Gastroesophageal sphincter (tissue), 4 donors: ENCODE measurements at regions not wholly inside any gene's neighbourhood (a gene's known extent, or its start where the extent isn't known, plus 50 kb on each side); places are given as distances from the start of the nearest gene placed in this dataset.

Experiments
- ATAC-seq: fragments of 150-250 bp; one replicate; pipeline ENCODE4 v1.9.1; 2016; ENCODE audit warnings: mild to moderate bottlenecking, moderate library complexity
- H3K27ac ChIP-seq, 4 donors: fragments of 200-600 bp; sonication (generic) in 3 of 4; 1 replicate in 3 of 4; 2 replicates in 1 of 4; pipeline ENCODE4 v1.5.1; 2016 to 2019
- H3K27me3 ChIP-seq: fragments of 200-600 bp; sonication (generic); one replicate; pipeline ENCODE4 v1.5.1; 2019
- H3K36me3 ChIP-seq, 2 donors: fragments of 200-600 bp; sonication (generic); one replicate each; pipeline ENCODE4 v1.5.1; 2019; ENCODE audit warnings: control low read depth in 1 of 2
- H3K4me1 ChIP-seq, 3 donors: fragments of 200-600 bp; sonication (generic); 1 replicate in 2 of 3; 2 replicates in 1 of 3; pipeline ENCODE4 v1.5.1; 2016 to 2019; ENCODE audit warnings: control low read depth in 2 of 3
- H3K4me3 ChIP-seq, 2 donors: fragments of 200-600 bp; sonication (generic); one replicate each; pipeline ENCODE4 v1.5.1; 2019; ENCODE audit warnings: mild to moderate bottlenecking in 1 of 2, moderate library complexity in 1 of 2
- H3K9me3 ChIP-seq, 3 donors: fragments of 200-600 bp; sonication (generic); one replicate each; pipeline ENCODE4 v1.5.1; 2017 to 2019; ENCODE audit warnings: control low read depth in 2 of 3
- EP300 ChIP-seq: sonication (generic); formaldehyde crosslinking; IDR thresholded peaks from one replicate; pipeline ENCODE4 v1.6.1; 2017; ENCODE audit warnings: antibody characterized with exemption, mild to moderate bottlenecking
- POLR2A ChIP-seq, 2 donors: fragments of 450-650 bp; IDR thresholded peaks; one replicate each; pipeline ENCODE4 v1.6.1; 2017; ENCODE audit warnings: antibody characterized with exemption in 2 of 2, mild to moderate bottlenecking in 2 of 2, moderate library complexity in 1 of 2
- POLR2AphosphoS5 ChIP-seq: sonication (generic); formaldehyde crosslinking; IDR thresholded peaks from one replicate; pipeline ENCODE4 v1.6.1; 2017; ENCODE audit warnings: antibody characterized with exemption
- WGBS, 2 donors: methylation state at CpG; one replicate each; pipeline ENCODE4 v1.1.5; 2018; ENCODE audit warnings: low coverage in 1 of 2; 5-methylcytosine and 5-hydroxymethylcytosine counted together
- TF ChIP-seq, protein P1 (sequence below), 4 experiments: fragments of 200-600 bp in 2 of 4; fragments of 450-650 bp in 2 of 4; sonication (generic) in 1 of 4; IDR thresholded peaks; one replicate each; pipeline ENCODE4 v1.5.1; 2017 to 2019; ENCODE audit warnings: antibody characterized with exemption in 4 of 4, mild to moderate bottlenecking in 2 of 4, moderate library complexity in 2 of 4

DNA sequence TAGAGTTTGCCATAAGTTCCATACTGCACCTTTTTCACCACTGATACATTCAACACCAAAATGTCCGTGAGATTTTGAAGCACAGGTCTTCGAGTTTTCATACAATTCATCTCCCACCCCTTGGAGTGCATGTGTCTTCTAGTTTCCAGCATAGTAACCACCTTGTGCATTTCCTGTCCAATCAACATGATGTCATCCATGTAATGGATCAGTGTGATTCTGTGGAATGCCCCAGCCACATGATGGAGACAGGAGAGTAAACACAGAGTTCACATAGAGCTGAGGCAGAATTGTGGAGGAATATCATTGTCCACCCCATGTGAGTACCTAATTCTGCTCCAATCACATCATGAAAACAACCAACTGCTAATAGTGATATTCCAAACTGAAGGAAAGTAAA is 441.5 kb upstream of the CDH6 start:
- Histone ChIP-seq H3K9me3 (no peaks in the 10 kb centered on the region), H3K27ac (no peak overlapping the region), H3K4me1 (no peaks in the 10 kb centered on the region), H3K27me3 (no peaks in the 10 kb centered on the region), H3K36me3 (no peaks in the 10 kb centered on the region), H3K4me3 (no peak overlapping the region)
- no peak for ATAC-seq
- WGBS, 2 donors = 80 to 100% methylated on average over 1 to 2 of the region's 2 CpGs
- TF ChIP-seq POLR2A (IDR thresholded peaks at IDR 0.05) = no peak
- TF ChIP-seq POLR2AphosphoS5 = no peak
- TF ChIP-seq EP300 = no peak
- TF ChIP-seq, protein P1, sequence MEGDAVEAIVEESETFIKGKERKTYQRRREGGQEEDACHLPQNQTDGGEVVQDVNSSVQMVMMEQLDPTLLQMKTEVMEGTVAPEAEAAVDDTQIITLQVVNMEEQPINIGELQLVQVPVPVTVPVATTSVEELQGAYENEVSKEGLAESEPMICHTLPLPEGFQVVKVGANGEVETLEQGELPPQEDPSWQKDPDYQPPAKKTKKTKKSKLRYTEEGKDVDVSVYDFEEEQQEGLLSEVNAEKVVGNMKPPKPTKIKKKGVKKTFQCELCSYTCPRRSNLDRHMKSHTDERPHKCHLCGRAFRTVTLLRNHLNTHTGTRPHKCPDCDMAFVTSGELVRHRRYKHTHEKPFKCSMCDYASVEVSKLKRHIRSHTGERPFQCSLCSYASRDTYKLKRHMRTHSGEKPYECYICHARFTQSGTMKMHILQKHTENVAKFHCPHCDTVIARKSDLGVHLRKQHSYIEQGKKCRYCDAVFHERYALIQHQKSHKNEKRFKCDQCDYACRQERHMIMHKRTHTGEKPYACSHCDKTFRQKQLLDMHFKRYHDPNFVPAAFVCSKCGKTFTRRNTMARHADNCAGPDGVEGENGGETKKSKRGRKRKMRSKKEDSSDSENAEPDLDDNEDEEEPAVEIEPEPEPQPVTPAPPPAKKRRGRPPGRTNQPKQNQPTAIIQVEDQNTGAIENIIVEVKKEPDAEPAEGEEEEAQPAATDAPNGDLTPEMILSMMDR (IDR thresholded peaks at IDR 0.05) = no peak

DNA sequence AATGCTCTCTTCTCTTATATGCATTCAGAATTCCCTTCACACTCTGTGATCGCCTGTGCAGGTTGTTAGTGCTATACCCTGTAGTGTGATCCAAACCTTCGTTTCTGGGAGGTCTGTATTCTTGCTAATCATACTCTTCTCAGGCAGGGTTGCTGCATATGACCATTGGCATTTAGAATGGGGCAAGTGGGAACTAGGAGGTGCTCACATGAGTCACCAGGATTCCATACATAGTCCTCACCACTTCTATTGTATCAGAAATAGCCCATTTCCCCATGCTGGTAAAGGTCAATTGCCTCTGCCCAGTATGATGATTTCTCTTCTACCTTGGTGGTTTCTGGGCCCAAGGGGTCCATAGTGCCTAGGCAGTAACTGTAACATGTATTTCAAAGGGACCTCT is 443.5 kb upstream of the CDH6 start:
- H3K4me3 ChIP-seq = no peak overlapping the region
- no peaks in the 10 kb centered on the region for H3K4me1 ChIP-seq
- H3K9me3 ChIP-seq = no peaks in the 10 kb centered on the region
- H3K36me3 ChIP-seq = no peaks in the 10 kb centered on the region
- ATAC-seq = no peak
- TF ChIP-seq POLR2A (IDR thresholded peaks at IDR 0.05) = no peak
- TF ChIP-seq POLR2AphosphoS5 = no peak
- no peak for TF ChIP-seq EP300
- TF ChIP-seq, protein P1 (IDR thresholded peaks at IDR 0.05) = no peak
- no peak overlapping the region for H3K27ac ChIP-seq
- H3K27me3 ChIP-seq = no peaks in the 10 kb centered on the region
- whole genome bisulfite sequencing, 2 donors = 89% methylated on average over 2 of the region's 2 CpGs; no CpG with 5 or more reads in 1 of the 2 donors

GRCh38 chr5:30747412-30747811 is 446.1 kb upstream of the CDH6 start:
- no peak for ATAC-seq
- H3K27me3 ChIP-seq = no peaks in the 10 kb centered on the region
- no peak for TF ChIP-seq POLR2AphosphoS5
- TF ChIP-seq POLR2A (IDR thresholded peaks at IDR 0.05) = no peak
- TF ChIP-seq EP300 = no peak
- TF ChIP-seq, protein P1 (IDR thresholded peaks at IDR 0.05) = no peak
- H3K4me3 ChIP-seq = no peak overlapping the region
- H3K27ac ChIP-seq = no peak overlapping the region
- no peaks in the 10 kb centered on the region for H3K4me1 ChIP-seq
- H3K9me3 ChIP-seq = no peaks in the 10 kb centered on the region
- 40 to 70% methylated on average over 1 to 4 of the region's 4 CpGs for WGBS, 2 donors
- H3K36me3 ChIP-seq = no peaks in the 10 kb centered on the region

DNA sequence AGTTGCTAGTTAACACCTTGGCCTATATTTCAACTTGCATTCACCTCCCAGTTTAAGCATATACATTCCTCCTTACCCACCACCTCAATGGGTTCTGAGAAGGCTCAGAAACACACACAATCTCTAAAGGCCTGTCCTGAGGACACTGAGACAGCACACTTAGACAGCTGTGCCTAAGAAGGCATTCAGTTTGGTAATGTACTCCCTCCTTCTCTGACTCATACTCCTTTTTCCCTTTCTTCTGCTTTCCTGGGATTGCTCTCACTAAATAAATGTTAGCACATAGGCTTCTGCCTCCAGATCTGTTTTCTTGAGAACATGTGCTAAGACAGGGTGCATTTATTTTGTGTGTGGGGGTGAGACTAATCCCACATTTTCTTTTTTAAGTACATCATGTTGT is 456.8 kb upstream of the CDH6 start:
- H3K9me3 ChIP-seq = no peaks in the 10 kb centered on the region
- no peak overlapping the region for H3K27ac ChIP-seq
- no peak overlapping the region for H3K4me3 ChIP-seq
- no peaks in the 10 kb centered on the region for H3K36me3 ChIP-seq
- no peak for ATAC-seq
- no peaks in the 10 kb centered on the region for H3K27me3 ChIP-seq
- H3K4me1 ChIP-seq = no peaks in the 10 kb centered on the region
- no peak for TF ChIP-seq POLR2AphosphoS5
- TF ChIP-seq, protein P1 (IDR thresholded peaks at IDR 0.05) = no peak

DNA sequence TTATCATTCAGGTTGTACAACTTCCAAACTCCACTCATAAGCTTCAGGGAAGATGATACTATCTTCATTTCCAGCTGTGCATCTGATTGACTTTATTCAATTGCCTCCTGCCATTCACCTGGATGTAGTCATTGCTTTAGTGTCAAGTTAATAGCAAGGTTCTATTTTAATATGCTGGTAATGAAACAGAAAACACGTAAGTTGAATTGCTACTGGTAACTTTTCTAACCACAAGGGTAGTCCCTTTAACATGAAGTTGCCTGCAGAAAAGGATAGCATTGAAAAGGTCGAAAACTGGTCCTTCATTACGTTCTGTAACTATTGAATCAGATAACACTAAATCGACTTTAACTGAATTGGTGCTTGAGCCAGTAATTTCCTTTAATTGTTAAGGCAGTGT is 459.4 kb upstream of the CDH6 start:
- TF ChIP-seq EP300 (no peak), POLR2A (IDR thresholded peaks at IDR 0.05) (no peak), POLR2AphosphoS5 (no peak)
- TF ChIP-seq, protein P1 (IDR thresholded peaks at IDR 0.05) = no peak
- Histone ChIP-seq H3K36me3 (no peaks in the 10 kb centered on the region), H3K27me3 (no peaks in the 10 kb centered on the region), H3K9me3 (no peaks in the 10 kb centered on the region), H3K4me1 (no peaks in the 10 kb centered on the region), H3K4me3 (no peak overlapping the region), H3K27ac (no peak overlapping the region)
- no peak for ATAC-seq
- 95 to 100% methylated on average over 3 of the region's 4 CpGs for WGBS, 2 donors
